ENCODE measurements at regions not wholly inside any gene's neighbourhood (a gene's known extent, or its start where the extent isn't known, plus 50 kb on each side); places are given as distances from the start of the nearest gene placed in this dataset.
"Not testable (repeated sequence)": the region's sequence is repeated elsewhere in the genome, so short reads cannot be mapped to it uniquely, and the experiment has no call there.

DNA sequence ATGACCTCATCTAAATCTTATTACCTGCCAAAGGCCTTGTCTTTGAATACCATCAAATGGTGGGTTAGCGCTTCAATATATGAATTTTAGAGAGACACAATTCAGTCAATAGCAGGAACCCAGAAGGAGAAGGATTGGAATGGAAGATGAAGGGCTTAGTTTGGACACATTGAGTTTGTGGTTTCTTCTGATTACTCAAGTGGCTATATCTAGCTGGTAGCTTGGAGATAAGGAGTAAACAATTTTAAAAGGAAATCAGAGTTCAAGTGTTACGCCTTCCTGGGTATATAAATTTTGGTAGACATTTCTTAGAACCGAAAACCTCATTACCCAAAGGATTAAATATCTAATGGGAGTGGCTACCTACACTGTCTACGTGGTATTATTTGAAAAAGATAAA lies 80.2 kb downstream of the RGS2 start:
- no peak overlapping the region for H3K4me3 Mint-ChIP-seq
- intact Hi-C loops (cut with micrococcal nuclease), result no loop called here
- DNase-seq, result no peak
- H3K27ac Mint-ChIP-seq, result no peak overlapping the region
- peaks cover 3% of the 10 kb centered on the region for H3K9me3 Mint-ChIP-seq
- no peaks in the 10 kb centered on the region for H3K27me3 Mint-ChIP-seq
- H3K4me1 Mint-ChIP-seq, result no peaks in the 10 kb centered on the region
- no peaks in the 10 kb centered on the region for H3K36me3 Mint-ChIP-seq (ENCODE audit: low read depth)

DNA sequence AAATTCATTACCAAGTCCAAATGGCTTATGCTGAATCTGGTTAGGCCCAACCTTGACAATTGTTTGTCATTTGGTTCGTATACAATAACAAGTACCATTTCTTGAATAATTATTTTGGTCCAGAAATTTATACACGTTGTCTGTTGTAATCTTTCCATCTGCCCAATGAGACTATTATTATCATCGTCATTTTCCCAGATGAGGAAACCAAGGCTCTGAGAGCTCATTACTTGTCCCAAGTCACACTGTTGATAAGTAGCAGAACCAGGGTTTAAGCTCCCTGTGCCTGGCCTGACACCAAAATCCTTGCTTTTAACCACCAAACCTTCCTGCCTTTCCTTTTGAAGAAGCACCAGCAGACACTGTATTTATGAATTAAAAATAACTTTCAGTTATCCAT lies 81.3 kb downstream of the RGS2 start:
- no peak for DNase-seq
- Mint-ChIP-seq H3K4me3 (no peak overlapping the region), H3K36me3 (ENCODE audit: low read depth) (no peaks in the 10 kb centered on the region), H3K27ac (no peak overlapping the region), H3K27me3 (no peaks in the 10 kb centered on the region), H3K4me1 (no peaks in the 10 kb centered on the region), H3K9me3 (peaks cover 3% of the 10 kb centered on the region)
- intact Hi-C loops (cut with micrococcal nuclease), result no loop called here

DNA sequence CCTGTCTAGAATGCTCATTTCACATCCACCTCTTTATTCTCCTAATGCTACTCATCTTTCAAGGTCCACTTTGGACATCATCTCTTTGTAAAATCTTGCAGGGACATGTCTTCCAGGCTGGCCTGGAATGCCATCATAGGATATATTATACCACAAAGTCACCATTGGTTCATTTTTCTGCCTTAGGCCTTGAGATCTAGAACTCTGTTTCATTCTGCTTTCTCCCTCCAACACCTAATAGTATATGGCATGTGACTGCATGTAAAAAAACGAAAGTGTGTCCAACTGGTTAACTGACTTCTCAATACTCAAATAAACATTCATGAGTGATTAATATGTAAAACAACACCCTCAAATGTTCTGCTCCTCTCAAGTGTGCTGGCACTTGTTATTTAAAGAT lies 84.1 kb downstream of the RGS2 start:
- DNase-seq, result no peak
- intact Hi-C loops (cut with micrococcal nuclease), result no loop called here
- H3K9me3 Mint-ChIP-seq, result no peaks in the 10 kb centered on the region
- peaks cover under 1% of the 10 kb centered on the region for H3K27me3 Mint-ChIP-seq
- no peaks in the 10 kb centered on the region for H3K36me3 Mint-ChIP-seq (ENCODE audit: low read depth)
- no peak overlapping the region for H3K27ac Mint-ChIP-seq
- H3K4me1 Mint-ChIP-seq, result no peaks in the 10 kb centered on the region
- H3K4me3 Mint-ChIP-seq, result no peak overlapping the region

DNA sequence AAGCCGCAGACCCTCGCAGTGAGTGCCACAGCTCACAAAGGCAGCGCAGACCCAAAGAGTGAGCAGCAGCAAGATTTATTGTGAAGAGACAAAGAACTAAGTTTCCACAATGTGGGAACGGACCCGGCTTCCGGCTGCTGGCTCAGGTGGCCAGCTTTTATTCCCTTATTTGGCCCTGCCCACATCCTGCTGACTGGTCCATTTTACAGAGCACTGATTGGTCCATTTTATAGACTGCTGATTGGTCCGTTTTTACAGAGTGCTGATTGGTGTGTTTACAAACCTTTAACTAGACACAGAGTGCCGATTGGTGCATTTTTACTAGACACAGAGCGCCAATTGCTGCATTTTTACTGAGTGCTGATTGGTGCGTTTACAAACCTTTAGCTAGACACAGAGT lies 86.6 kb downstream of the RGS2 start:
- intact Hi-C loops (cut with micrococcal nuclease); H3K36me3 Mint-ChIP-seq (ENCODE audit: low read depth); DNase-seq; H3K27ac Mint-ChIP-seq; H3K4me3 Mint-ChIP-seq; H3K9me3 Mint-ChIP-seq; H3K27me3 Mint-ChIP-seq; H3K4me1 Mint-ChIP-seq: not testable (repeated sequence)

DNA sequence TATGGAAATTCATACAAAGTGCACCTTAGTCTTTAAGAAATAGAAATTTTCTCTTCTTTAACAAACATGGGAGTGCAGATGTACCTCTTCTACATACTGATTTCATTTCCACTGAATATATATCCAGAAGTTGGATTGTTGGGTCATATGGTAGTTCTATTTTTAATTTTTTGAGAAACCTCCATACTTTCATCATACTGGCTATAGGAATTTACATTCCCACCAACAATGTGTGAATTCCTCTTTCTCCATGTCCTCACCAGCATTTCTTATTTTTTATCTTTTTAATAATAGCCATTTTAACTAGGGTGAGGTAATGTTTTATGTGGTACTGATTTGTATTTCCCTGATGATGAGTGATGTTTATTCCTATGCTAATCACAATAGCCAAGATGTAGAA lies 87.5 kb downstream of the RGS2 start:
- peaks cover 2% of the 10 kb centered on the region for H3K27me3 Mint-ChIP-seq

DNA sequence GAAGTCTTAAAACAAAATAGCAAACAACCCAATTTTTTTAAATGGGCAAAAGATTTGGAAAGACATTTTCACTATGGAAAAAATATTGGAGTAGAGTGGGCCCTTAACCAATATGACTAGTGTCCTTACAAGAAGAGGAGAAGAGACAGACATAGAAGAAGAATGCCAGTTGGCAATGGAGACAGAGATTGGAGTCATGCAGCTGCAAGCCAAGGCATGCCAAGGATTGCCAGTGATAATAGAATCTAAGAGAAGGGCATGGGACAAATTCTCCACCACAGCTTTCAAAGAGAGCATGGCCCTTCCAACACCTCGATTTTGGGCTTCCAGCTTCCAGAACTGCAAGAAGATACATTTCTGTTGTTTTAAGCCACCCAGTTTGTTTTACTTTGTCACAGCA lies 92.7 kb downstream of the RGS2 start:
- no peak overlapping the region for H3K4me3 Mint-ChIP-seq
- intact Hi-C loops (cut with micrococcal nuclease), result no loop called here
- no peak overlapping the region for H3K27ac Mint-ChIP-seq
- H3K9me3 Mint-ChIP-seq, result no peaks in the 10 kb centered on the region
- no peak for DNase-seq
- peaks cover 2% of the 10 kb centered on the region for H3K27me3 Mint-ChIP-seq
- H3K4me1 Mint-ChIP-seq, result peaks cover 7% of the 10 kb centered on the region
- H3K36me3 Mint-ChIP-seq (ENCODE audit: low read depth), result no peaks in the 10 kb centered on the region

More for the DNA sequence above, 87.5 kb downstream of the RGS2 start:
- Mint-ChIP-seq H3K4me3 (no peak overlapping the region), H3K36me3 (ENCODE audit: low read depth) (no peaks in the 10 kb centered on the region), H3K9me3 (no peaks in the 10 kb centered on the region), H3K4me1 (no peaks in the 10 kb centered on the region), H3K27ac (no peak overlapping the region)
- intact Hi-C loops (cut with micrococcal nuclease), result no loop called here
- DNase-seq, result no peak

DNA sequence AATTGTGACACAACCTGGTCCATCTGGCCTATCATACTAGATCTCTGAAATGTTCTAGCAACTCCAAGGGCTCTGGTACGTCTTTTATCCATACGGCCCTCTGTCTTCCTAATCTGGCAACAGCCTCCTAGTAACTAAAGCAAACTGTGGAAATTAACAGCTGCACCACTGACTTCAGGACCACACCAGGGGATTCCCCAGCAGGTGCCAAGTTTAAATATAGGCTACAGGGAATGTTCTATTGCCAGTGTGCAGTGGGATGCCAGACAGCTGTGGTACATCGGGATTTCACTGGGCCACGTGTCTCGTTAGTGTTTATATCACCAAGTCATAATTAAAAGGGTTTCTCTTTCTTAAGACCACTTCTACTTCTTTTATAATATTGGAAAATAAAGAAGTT lies 94.3 kb downstream of the RGS2 start:
- H3K4me1 Mint-ChIP-seq, result peaks cover 7% of the 10 kb centered on the region
- H3K4me3 Mint-ChIP-seq, result no peak overlapping the region
- H3K9me3 Mint-ChIP-seq, result no peaks in the 10 kb centered on the region
- intact Hi-C loops (cut with micrococcal nuclease), result no loop called here
- DNase-seq, result no peak
- no peaks in the 10 kb centered on the region for H3K36me3 Mint-ChIP-seq (ENCODE audit: low read depth)
- no peak overlapping the region for H3K27ac Mint-ChIP-seq
- H3K27me3 Mint-ChIP-seq, result no peaks in the 10 kb centered on the region

DNA sequence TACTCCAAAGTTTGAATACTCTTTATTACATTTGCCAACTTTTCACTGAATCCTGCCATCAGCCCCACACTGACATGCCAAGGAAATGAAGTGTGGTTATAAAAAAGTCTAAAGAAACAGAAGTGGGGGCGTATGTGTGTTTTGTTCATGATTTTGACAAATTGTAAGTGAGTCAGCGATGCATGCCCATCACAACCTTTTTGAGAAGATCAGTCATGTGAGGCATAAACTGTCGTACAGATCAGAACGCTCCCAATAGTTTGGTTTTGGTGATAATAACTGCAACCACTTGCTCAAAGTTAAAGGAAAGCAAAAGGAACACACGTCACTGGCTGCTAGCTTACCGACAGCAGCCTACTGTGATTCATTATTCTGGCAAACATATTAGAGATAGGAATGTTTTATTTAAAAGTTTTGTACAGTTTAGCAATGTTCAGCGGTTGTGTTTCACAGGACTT lies 95.6 kb downstream of the RGS2 start:
- Mint-ChIP-seq H3K36me3 (ENCODE audit: low read depth) (no peaks in the 10 kb centered on the region), H3K4me3 (no peak overlapping the region), H3K27ac (no peak overlapping the region), H3K27me3 (no peaks in the 10 kb centered on the region), H3K4me1 (peaks cover 7% of the 10 kb centered on the region), H3K9me3 (no peaks in the 10 kb centered on the region)
- intact Hi-C loops (cut with micrococcal nuclease), result loop anchor here (2.0 kb wide), 1 partner anchor 32 kb away; no protein-coding TSS in a partner anchor
- DNase-seq, result no peak

DNA sequence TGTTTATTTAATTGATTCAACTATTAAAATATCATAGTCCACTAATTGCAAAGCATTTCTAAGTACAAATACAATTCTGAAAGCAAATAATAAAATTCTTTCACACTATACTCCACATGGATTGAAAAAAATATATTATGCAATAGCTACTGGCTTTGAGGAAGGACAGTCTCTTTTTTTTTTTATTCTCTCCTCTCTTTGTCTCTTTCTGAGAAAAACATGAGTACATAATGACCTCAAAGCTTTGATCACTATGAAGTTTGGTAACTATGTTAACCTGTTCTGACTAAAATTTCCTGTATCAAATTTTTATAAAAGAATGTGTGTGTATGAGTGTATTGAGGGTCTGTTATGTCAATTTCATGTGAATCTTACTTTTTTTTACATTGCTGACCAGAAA lies 96.2 kb downstream of the RGS2 start:
- intact Hi-C loops (cut with micrococcal nuclease), result loop anchor here (2.0 kb wide), 1 partner anchor 32 kb away; no protein-coding TSS in a partner anchor
- peaks cover 7% of the 10 kb centered on the region for H3K4me1 Mint-ChIP-seq
- H3K36me3 Mint-ChIP-seq (ENCODE audit: low read depth), result no peaks in the 10 kb centered on the region
- no peak for DNase-seq
- H3K27ac Mint-ChIP-seq, result no peak overlapping the region
- peaks cover 4% of the 10 kb centered on the region for H3K9me3 Mint-ChIP-seq
- no peak overlapping the region for H3K4me3 Mint-ChIP-seq
- H3K27me3 Mint-ChIP-seq, result no peaks in the 10 kb centered on the region

DNA sequence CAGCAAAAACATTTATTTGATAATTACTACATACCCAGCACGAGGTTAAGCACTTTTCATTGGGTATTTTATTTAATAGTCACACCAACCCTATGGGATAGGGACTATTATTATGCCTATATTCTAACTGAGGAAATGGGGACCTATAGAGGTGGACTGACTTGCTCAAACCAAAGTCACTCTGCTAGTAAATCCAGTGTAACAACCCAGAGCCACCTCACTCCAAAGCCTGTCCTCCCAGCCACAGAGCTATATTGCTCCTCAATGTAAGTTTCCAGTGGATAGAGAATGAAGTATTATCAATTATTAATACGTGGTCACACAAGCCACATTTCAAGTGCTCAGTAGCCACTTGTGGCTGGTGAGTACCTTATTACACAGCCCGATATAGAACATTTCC lies 97.5 kb downstream of the RGS2 start:
- Mint-ChIP-seq H3K4me1 (peaks cover 7% of the 10 kb centered on the region), H3K36me3 (ENCODE audit: low read depth) (no peaks in the 10 kb centered on the region), H3K27ac (no peak overlapping the region), H3K4me3 (no peak overlapping the region), H3K27me3 (no peaks in the 10 kb centered on the region), H3K9me3 (peaks cover 4% of the 10 kb centered on the region)
- intact Hi-C loops (cut with micrococcal nuclease), result no loop called here
- no peak for DNase-seq

DNA sequence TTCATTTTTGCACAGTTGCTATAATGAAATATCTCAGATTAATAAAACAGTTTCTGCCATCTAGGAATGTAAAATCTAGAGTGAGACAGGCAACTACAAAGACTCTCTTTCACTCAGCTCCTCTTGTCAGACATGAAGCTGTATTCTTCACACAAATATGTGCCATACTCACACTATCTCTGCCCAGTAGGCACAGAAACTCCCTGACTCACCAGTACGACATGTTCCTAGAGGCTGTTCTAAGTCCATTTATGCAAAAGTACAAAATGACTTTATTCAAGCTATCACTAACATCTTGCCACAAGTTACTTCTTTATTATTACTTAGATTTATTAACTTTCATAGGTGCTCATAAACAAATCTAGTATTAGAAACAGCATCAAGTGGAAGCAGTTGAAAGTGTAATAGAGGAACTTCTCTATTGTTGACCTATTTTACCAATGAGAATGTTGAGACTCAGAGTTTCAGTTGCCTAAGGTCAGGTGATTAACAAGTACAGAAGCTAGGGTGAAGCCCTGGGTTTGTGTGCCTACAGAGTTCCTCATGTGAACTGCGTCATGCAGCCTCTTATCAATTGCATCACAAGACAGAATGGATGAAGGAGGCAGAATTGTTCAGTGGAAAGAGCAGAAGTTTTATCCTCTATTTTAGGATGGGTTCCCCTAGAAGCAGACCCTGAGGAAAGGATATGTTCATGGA lies 98.9 kb downstream of the RGS2 start:
- Mint-ChIP-seq H3K9me3 (peaks cover 4% of the 10 kb centered on the region), H3K27me3 (no peaks in the 10 kb centered on the region), H3K27ac (no peak overlapping the region), H3K4me3 (no peak overlapping the region), H3K4me1 (peaks cover 7% of the 10 kb centered on the region), H3K36me3 (ENCODE audit: low read depth) (no peaks in the 10 kb centered on the region)
- intact Hi-C loops (cut with micrococcal nuclease), result no loop called here
- DNase-seq, result no peak

DNA sequence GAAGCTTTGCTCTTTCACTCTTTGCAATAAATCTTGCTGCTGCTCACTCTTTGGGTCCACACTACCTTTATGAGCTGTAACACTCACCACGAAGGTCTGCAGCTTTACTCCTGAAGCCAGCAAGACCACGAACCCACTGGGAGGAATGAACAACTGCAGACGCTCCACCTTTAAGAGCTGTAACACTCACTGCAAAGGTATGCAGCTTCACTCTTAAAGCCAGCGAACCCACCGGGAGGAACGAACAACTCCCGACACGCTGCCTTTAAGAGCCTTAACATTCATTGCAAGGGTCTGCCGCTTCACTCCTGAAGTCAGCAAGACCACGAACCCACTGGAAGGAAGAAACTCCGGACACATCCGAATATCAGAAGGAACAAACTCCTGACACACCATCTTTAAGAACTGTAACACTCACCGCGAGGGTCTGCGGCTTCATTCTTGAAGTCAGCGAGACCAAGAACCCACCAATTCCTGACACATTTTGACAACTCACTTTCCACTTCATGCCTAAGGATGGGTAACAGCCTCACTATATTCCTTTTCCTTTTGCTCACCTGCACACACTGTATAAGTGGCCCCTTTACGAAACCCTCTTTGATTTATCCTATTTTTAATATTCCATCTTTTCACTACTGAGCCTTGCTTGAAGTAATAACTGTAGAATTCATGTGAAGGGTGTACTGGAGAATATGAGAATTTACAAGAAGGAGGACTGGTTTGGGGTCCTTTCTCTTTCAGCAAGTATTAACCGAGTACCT lies 103.2 kb downstream of the RGS2 start:
- H3K4me3 Mint-ChIP-seq; H3K27me3 Mint-ChIP-seq; H3K27ac Mint-ChIP-seq; DNase-seq; H3K4me1 Mint-ChIP-seq; H3K36me3 Mint-ChIP-seq (ENCODE audit: low read depth); intact Hi-C loops (cut with micrococcal nuclease); H3K9me3 Mint-ChIP-seq: not testable (repeated sequence)

DNA sequence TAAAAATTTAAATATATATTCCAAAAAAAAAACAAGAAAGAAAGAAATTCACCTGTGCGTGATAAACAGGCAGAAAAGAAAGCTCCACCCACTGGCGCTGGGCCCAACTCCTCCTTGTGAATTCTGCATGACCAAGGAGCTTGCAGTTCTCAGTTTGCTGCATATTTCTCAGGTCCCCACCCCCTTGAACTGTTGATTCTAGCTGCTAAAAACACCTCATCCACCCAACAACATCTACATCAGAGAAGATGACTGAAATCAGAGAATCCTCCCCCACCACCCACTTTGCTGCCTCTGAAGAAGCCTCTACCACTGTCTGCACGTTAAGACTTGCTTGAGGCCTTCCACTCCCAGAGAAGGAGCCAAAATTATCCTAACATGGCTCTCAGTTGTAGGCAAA lies 104.8 kb downstream of the RGS2 start:
- Mint-ChIP-seq H3K27ac (no peak overlapping the region), H3K9me3 (peaks cover 4% of the 10 kb centered on the region), H3K27me3 (peaks cover 2% of the 10 kb centered on the region), H3K36me3 (ENCODE audit: low read depth) (no peaks in the 10 kb centered on the region), H3K4me1 (peaks cover 3% of the 10 kb centered on the region), H3K4me3 (no peak overlapping the region)
- DNase-seq, result no peak
- intact Hi-C loops (cut with micrococcal nuclease), result no loop called here

DNA sequence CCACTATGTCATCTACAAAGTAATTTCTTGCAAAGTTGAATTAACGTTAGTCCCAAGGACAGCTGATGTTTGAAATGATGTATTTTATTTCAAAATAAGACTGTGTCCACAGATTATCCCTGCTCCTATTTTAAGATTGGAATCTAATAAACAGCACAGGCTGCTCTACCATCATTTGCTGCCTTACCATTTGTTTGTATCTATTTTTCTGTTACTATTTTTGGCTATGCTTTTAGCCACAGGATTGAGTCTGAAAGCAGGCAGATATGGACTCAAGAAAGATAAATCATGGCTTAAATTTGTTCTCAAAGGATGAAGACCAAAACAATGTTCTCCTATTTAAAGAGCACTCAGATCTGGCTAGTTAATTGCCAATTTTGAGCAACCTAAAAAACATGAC lies 105.3 kb downstream of the RGS2 start:
- H3K36me3 Mint-ChIP-seq (ENCODE audit: low read depth), result no peaks in the 10 kb centered on the region
- no peak overlapping the region for H3K27ac Mint-ChIP-seq
- H3K4me3 Mint-ChIP-seq, result no peak overlapping the region
- H3K27me3 Mint-ChIP-seq, result peaks cover 2% of the 10 kb centered on the region
- DNase-seq, result no peak
- H3K4me1 Mint-ChIP-seq, result peaks cover 3% of the 10 kb centered on the region
- peaks cover 4% of the 10 kb centered on the region for H3K9me3 Mint-ChIP-seq
- intact Hi-C loops (cut with micrococcal nuclease), result no loop called here
